Panc1 (cell line): ENCODE measurements at regions not wholly inside any gene's neighbourhood (a gene's known extent, or its start where the extent isn't known, plus 50 kb on each side); places are given as distances from the start of the nearest gene placed in this dataset.

Source experiments
- POLR2AphosphoS5 ChIP-seq: IDR thresholded peaks from 2 replicates; pipeline ENCODE4 v1.6.1; 2012; ENCODE audit warnings: mild to moderate bottlenecking, low read depth, low read length, moderate library complexity
- TCF7L2 ChIP-seq: IDR thresholded peaks from 2 replicates; pipeline ENCODE4 v1.6.1; 2011; ENCODE audit warnings: mild to moderate bottlenecking, low read depth, low read length, inconsistent platforms
- TF ChIP-seq, protein P1 (sequence below): fragments of 450-650 bp; IDR thresholded peaks from 2 replicates; pipeline ENCODE4 v1.5.1; 2017; ENCODE audit warnings: mild to moderate bottlenecking
- TF ChIP-seq, protein P2 (sequence below), 2 experiments: IDR thresholded peaks; 2 replicates each; pipeline ENCODE4 v1.6.1; 2011 to 2012; ENCODE audit warnings: low read depth in 2 of 2, control low read depth in 1 of 2, low read length in 1 of 2, mild to moderate bottlenecking in 1 of 2, moderate library complexity in 1 of 2; ENCODE audit not compliant: insufficient read depth in 1 of 2

DNA sequence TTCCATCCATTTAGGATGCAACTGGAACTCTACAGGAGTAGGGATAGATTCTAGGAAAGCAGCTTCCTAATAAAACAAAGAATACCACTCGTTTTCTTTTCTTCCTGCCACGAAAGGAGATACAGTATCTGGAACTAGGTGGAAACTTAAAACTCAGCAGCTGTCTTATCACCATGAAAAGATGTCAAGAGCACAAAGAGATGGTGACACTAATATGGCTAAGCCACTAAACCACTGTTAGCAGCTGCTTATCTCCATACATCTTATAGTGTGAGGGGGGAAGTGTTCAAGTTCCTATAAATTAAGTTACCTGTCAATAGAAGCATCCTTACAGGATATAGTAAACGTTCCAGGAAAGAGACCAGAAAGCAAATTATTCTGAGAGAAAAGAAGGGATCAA, 162.5 kb downstream of the TYW3 start:
- TF ChIP-seq, protein P1, sequence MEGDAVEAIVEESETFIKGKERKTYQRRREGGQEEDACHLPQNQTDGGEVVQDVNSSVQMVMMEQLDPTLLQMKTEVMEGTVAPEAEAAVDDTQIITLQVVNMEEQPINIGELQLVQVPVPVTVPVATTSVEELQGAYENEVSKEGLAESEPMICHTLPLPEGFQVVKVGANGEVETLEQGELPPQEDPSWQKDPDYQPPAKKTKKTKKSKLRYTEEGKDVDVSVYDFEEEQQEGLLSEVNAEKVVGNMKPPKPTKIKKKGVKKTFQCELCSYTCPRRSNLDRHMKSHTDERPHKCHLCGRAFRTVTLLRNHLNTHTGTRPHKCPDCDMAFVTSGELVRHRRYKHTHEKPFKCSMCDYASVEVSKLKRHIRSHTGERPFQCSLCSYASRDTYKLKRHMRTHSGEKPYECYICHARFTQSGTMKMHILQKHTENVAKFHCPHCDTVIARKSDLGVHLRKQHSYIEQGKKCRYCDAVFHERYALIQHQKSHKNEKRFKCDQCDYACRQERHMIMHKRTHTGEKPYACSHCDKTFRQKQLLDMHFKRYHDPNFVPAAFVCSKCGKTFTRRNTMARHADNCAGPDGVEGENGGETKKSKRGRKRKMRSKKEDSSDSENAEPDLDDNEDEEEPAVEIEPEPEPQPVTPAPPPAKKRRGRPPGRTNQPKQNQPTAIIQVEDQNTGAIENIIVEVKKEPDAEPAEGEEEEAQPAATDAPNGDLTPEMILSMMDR, result no peak
- TF ChIP-seq, protein P2, sequence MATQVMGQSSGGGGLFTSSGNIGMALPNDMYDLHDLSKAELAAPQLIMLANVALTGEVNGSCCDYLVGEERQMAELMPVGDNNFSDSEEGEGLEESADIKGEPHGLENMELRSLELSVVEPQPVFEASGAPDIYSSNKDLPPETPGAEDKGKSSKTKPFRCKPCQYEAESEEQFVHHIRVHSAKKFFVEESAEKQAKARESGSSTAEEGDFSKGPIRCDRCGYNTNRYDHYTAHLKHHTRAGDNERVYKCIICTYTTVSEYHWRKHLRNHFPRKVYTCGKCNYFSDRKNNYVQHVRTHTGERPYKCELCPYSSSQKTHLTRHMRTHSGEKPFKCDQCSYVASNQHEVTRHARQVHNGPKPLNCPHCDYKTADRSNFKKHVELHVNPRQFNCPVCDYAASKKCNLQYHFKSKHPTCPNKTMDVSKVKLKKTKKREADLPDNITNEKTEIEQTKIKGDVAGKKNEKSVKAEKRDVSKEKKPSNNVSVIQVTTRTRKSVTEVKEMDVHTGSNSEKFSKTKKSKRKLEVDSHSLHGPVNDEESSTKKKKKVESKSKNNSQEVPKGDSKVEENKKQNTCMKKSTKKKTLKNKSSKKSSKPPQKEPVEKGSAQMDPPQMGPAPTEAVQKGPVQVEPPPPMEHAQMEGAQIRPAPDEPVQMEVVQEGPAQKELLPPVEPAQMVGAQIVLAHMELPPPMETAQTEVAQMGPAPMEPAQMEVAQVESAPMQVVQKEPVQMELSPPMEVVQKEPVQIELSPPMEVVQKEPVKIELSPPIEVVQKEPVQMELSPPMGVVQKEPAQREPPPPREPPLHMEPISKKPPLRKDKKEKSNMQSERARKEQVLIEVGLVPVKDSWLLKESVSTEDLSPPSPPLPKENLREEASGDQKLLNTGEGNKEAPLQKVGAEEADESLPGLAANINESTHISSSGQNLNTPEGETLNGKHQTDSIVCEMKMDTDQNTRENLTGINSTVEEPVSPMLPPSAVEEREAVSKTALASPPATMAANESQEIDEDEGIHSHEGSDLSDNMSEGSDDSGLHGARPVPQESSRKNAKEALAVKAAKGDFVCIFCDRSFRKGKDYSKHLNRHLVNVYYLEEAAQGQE (IDR thresholded peaks at IDR 0.05; ENCODE audit: insufficient read depth in 1 of 2, low read depth in 2 of 2, low read length in 1 of 2), result no peak
- TF ChIP-seq TCF7L2 (no peak), POLR2AphosphoS5 (no peak)
